Effector memory CD4-positive, alpha-beta T cell (primary cell): ENCODE measurements at regions not wholly inside any gene's neighbourhood (a gene's known extent, or its start where the extent isn't known, plus 50 kb on each side); places are given as distances from the start of the nearest gene placed in this dataset.
"Not testable (repeated sequence)": the region's sequence is repeated elsewhere in the genome, so short reads cannot be mapped to it uniquely, and the experiment has no call there.

ENCODE experiments used
- DNase-seq, 3 donors: peaks; one replicate each; pipeline ENCODE4 v3.0.0-alpha.2; 2020
- H3K27ac ChIP-seq: 2 replicates; pipeline ENCODE4 v1.7.0; 2013; ENCODE audit warnings: mild to moderate bottlenecking, low read length, moderate library complexity; ENCODE audit not compliant: insufficient read depth, poor library complexity, severe bottlenecking
- H3K27me3 ChIP-seq: replicated peaks from 2 replicates; pipeline ENCODE4 v1.7.0; 2013; ENCODE audit warnings: mild to moderate bottlenecking, low read length; ENCODE audit not compliant: insufficient read depth, control insufficient read depth, poor library complexity, severe bottlenecking
- H3K36me3 ChIP-seq: 2 replicates; pipeline ENCODE4 v1.7.0; 2013; ENCODE audit warnings: mild to moderate bottlenecking, low read length, moderate library complexity; ENCODE audit not compliant: control insufficient read depth, insufficient read depth
- H3K4me1 ChIP-seq: 2 replicates; pipeline ENCODE4 v1.7.0; 2013; ENCODE audit warnings: low read length, mild to moderate bottlenecking; ENCODE audit not compliant: control insufficient read depth, insufficient read depth, poor library complexity, severe bottlenecking
- H3K4me3 ChIP-seq: 2 replicates; pipeline ENCODE4 v1.7.0; 2013; ENCODE audit warnings: low read length, low read depth, mild to moderate bottlenecking; ENCODE audit not compliant: insufficient read depth, poor library complexity, severe bottlenecking
- H3K9me3 ChIP-seq: 2 replicates; pipeline ENCODE4 v1.7.0; 2013; ENCODE audit warnings: mild to moderate bottlenecking, low read length, moderate library complexity; ENCODE audit not compliant: control insufficient read depth

- Histone ChIP-seq H3K27me3 (no peaks in the 10 kb centered on the region), H3K36me3 (no peaks in the 10 kb centered on the region), H3K4me1 (no peaks in the 10 kb centered on the region), H3K27ac (no peak overlapping the region), H3K4me3 (no peak overlapping the region), H3K9me3 (no peaks in the 10 kb centered on the region)
- no peak for DNase-seq
These were observed 609.6 kb downstream of the TAF11L14 start for GRCh38 chr5:18243846-18244245.

GRCh38 chr5:18244309-18244708 is 610.0 kb downstream of the TAF11L14 start:
- Histone ChIP-seq H3K27me3 (no peaks in the 10 kb centered on the region), H3K4me1 (no peaks in the 10 kb centered on the region), H3K36me3 (no peaks in the 10 kb centered on the region), H3K4me3 (no peak overlapping the region), H3K27ac (no peak overlapping the region), H3K9me3 (no peaks in the 10 kb centered on the region)
- no peak for DNase-seq

- DNase-seq, result no peak
- Histone ChIP-seq H3K9me3 (no peaks in the 10 kb centered on the region), H3K27ac (no peak overlapping the region), H3K36me3 (no peaks in the 10 kb centered on the region), H3K27me3 (no peaks in the 10 kb centered on the region), H3K4me1 (no peaks in the 10 kb centered on the region), H3K4me3 (no peak overlapping the region)
These were observed 618.3 kb downstream of the TAF11L14 start for GRCh38 chr5:18252559-18252958.

- Histone ChIP-seq H3K4me1 (no peaks in the 10 kb centered on the region), H3K36me3 (no peaks in the 10 kb centered on the region), H3K27ac (no peak overlapping the region), H3K4me3 (no peak overlapping the region), H3K9me3 (no peaks in the 10 kb centered on the region), H3K27me3 (no peaks in the 10 kb centered on the region)
- DNase-seq, result no peak
These were observed 630.0 kb downstream of the TAF11L14 start for GRCh38 chr5:18264126-18264882.

GRCh38 chr5:18270635-18271338 is 636.5 kb downstream of the TAF11L14 start:
- no peak for DNase-seq
- H3K27me3 ChIP-seq, result no peaks in the 10 kb centered on the region
- no peak overlapping the region for H3K4me3 ChIP-seq
- H3K9me3 ChIP-seq, result no peaks in the 10 kb centered on the region
- no peaks in the 10 kb centered on the region for H3K36me3 ChIP-seq
- no peaks in the 10 kb centered on the region for H3K4me1 ChIP-seq
- no peak overlapping the region for H3K27ac ChIP-seq

- H3K9me3 ChIP-seq, result no peaks in the 10 kb centered on the region
- DNase-seq, result no peak
- H3K4me3 ChIP-seq, result no peak overlapping the region
- H3K27me3 ChIP-seq, result no peaks in the 10 kb centered on the region
- H3K4me1 ChIP-seq, result no peaks in the 10 kb centered on the region
- H3K36me3 ChIP-seq, result no peaks in the 10 kb centered on the region
- H3K27ac ChIP-seq, result no peak overlapping the region
These were observed 642.7 kb downstream of the TAF11L14 start for GRCh38 chr5:18276939-18277338.

- Histone ChIP-seq H3K27ac (no peak overlapping the region), H3K36me3 (no peaks in the 10 kb centered on the region), H3K4me3 (no peak overlapping the region), H3K4me1 (no peaks in the 10 kb centered on the region), H3K9me3 (no peaks in the 10 kb centered on the region), H3K27me3 (no peaks in the 10 kb centered on the region)
- no peak for DNase-seq
These were observed 647.8 kb downstream of the TAF11L14 start for GRCh38 chr5:18281947-18282581.

- H3K4me3 ChIP-seq, result no peak overlapping the region
- H3K9me3 ChIP-seq, result no peaks in the 10 kb centered on the region
- H3K27me3 ChIP-seq, result no peaks in the 10 kb centered on the region
- no peaks in the 10 kb centered on the region for H3K36me3 ChIP-seq
- no peak for DNase-seq
- no peak overlapping the region for H3K27ac ChIP-seq
- no peaks in the 10 kb centered on the region for H3K4me1 ChIP-seq
These were observed 651.0 kb downstream of the TAF11L14 start for GRCh38 chr5:18285257-18285656.

- DNase-seq, result no peak
- Histone ChIP-seq H3K36me3 (no peaks in the 10 kb centered on the region), H3K27me3 (no peaks in the 10 kb centered on the region), H3K4me1 (no peaks in the 10 kb centered on the region), H3K9me3 (no peaks in the 10 kb centered on the region), H3K4me3 (no peak overlapping the region), H3K27ac (no peak overlapping the region)
These were observed 657.9 kb downstream of the TAF11L14 start for GRCh38 chr5:18292146-18292545.

GRCh38 chr5:18295696-18296095 is 661.4 kb downstream of the TAF11L14 start:
- not testable (repeated sequence) for DNase-seq, H3K36me3 ChIP-seq, H3K27ac ChIP-seq, H3K4me1 ChIP-seq, H3K27me3 ChIP-seq, H3K9me3 ChIP-seq, H3K4me3 ChIP-seq
